HG02798 (cell line): ENCODE measurements at regions not wholly inside any gene's neighbourhood (a gene's known extent, or its start where the extent isn't known, plus 50 kb on each side); places are given as distances from the start of the nearest gene placed in this dataset.
"Not testable (repeated sequence)": the region's sequence is repeated elsewhere in the genome, so short reads cannot be mapped to it uniquely, and the experiment has no call there.

ENCODE experiments used
- ATAC-seq: cut with Tn5 transposase; IDR thresholded peaks from one replicate; pipeline ENCODE4 v1.9.1; 2021; ENCODE audit warnings: mild to moderate bottlenecking; ENCODE audit not compliant: unreplicated experiment, poor library complexity

DNA sequence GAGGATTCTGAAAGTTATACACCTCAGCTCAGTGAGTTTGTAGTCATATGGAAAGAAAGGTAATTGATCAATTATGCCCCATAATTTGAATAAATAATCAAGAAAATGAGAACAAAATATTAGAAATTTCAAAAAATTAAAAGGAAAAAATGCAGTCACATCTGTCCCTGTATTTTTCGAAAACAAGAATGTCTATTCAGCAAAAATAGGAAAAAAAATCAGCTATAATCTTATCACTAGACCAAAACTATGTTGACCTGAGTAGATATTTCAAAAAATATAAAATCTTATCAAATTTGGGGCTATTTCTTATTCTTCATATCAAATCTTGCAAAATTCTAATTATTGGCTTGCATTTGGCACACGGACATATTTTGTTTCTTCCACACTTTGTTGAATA is 501.2 kb upstream of the CNTN3 start:
- ATAC-seq: no peak

DNA sequence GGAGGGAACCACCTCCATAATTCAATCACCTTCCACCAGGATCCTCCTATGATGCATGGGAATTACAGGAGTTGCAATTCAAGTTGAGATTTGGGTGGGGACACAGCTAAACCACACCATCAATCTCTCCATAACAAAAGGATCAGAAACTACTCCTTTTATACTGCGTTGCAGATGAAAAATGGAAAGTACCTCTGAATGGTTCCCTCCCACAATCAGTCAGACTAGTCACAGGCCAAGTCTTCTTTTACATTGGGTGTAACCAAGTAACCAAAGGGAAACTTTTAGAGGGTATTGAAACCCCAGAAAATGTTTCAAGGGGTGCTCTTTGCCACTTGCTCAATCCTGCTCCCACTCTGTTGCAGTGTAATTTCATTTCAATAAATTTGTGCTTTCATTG is 504.3 kb upstream of the CNTN3 start:
- no peak for ATAC-seq

DNA sequence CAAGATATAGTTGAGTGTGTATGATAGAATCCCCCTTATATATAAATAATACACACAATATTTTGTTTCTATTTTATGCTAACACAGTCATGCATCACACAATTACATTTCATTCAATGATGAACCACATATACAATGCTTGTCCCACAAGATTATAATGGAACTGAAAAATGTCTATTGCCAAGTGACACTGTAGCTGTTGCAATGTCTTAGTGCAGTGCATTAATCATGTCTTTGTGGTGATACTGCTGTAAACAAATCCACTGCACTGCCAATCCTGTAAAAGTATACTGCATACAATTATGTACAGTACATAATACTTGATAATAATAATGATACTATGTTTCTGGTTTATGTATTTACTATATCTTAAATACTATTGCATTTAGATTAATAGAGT is 512.1 kb upstream of the CNTN3 start:
- ATAC-seq: no peak

DNA sequence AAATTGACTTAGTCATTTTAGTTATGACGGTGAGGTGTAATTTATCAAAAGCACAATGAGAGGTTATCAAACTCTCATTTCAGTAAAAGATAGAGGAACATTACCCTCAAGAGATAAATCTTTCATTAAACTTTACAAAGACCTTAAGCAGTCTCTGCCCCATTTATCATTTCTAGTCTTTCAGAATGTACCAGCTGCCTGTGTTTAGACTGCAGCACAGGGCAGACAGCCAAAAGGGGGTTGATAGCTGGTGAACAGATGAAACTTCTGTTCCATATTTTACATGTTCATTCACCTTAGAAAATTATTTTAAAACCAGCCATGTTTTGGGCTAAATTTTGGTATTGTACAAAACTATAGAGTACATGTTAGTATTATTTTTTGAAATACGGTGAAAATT is 514.6 kb upstream of the CNTN3 start:
- ATAC-seq: no peak

DNA sequence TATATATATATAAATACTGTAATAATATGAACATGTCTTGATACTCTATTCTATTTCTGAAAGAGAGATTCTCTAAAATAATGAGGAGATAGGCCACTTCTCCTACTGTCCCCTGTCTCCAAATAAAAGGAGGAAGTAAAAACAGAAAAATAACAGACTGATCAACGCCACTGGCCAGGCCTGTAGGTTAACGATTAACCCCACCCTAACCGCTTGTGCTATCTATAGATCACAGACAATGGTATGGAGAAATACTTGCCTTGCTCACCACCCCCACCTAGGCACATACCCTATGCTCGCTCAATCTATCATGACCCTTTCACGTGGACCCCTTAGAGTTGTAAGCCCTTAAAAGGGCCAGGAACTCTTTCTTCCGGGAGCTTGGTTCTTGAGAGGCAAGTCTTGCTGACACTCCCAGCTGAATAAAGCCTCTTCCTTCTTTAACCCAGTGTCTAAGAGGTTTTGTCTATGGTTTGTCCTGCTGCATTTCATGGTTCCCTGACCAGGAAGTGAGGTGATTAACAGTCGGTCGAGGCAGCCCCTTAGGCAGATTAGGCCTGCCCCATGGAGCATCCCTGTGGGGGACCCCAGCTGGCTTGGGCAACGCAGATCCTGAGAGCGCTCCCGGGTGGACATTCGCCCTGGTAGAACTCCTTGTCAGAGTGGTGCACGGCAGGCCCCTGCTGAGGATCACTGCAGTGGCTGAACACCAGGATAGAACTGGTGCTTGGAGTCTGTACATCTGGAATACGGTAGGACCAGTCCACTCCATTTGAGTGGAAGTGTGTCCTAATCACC is 521.8 kb upstream of the CNTN3 start:
- ATAC-seq: no peak

DNA sequence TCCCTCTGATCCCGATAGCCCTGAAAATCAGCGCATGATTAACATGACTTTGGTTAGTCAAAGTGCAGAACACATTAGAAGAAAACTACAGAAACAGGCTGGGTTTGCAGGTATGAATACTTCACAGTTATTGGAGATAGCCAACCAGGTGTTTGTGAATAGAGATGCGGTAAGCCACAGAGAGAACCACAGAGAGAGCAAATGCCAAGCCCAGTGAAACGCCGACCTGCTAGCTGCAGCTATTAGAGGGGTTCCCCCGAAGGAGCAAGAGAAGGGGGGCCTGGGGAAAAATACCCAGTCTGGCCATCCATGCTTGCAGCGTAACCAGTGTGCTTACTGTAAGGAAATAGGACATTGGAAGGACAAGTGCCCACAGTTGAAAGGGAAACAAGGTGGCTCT is 523.9 kb upstream of the CNTN3 start:
- ATAC-seq: no peak

DNA sequence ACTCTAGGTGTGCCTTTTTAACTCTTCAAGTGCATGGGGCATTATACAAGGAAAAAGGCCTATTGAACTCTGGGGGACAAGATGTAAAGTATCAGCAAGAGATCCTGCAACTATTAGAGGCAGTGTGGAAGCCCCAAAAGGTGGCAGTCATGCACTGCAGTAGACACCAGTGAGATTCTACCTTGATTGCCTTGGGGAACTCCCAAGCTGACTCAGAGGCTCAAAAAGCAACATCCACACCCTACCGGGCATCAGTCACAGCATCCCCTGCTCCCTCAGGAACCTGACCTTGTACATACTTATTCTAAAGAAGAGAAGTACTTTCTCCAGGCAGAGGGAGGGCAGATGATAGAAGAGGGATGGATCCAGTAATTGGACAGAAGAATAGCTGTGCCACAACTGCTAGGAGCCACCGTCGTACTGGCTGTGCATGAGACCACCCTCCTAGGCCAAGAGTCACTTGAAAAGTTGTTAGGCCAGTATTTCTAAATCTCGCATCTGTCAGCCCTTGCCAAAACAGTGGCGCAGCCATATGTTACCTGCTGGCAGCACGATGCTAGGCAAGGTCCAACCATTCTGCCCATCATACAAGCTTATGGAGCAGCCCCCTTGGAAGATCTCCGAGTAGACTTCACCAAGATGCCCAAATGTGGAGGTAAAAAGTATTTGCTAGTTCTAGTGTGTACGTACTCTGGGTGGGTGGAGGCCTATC is 523.1 kb upstream of the FRG2C start:
- peak; percentile 42 for ATAC-seq

DNA sequence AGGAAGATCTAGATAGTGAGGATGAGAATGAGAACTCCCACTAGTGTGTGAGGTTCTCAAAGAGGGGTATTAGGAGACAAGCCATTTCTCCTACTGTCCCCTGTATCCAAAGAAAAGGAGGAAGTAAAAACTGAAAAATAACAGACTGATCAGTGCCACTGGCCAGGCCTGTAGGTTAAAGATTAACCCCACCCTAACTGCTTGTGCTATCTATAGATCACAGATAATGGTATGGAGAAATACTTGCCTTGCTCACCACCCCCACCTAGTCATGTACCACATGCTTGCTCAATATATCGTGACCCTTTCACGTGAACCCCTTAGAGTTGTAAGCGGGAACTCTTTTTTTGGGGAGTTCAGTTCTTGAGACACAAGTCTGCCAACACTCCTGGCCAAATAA is 519.7 kb upstream of the FRG2C start:
- no peak for ATAC-seq

DNA sequence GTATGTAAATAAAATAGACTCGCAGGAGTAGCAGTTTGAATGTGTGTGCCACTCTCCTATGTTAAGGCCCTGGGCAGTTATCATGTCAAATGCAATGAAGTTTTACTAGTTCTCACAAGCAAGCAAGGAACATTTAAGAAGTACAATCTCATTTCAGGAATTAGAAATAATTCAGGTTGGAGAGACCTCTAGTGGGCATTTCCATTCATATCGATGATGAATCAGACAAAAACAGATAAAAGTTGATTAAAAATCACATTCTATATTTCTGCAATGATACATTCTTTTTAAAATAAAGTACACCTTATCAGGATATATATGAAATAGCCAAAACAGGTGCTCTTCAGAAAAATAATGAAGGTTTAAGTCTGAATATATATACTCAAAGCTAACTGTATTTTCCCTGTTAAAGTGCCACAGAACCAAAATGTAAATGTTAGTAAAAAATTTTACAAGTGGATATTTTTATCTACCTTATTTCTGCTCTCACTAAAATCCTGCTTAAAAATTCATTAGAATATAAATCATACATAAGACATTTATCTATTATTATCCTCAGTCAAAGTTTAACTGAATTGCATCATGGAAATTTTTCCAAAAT is 492.4 kb upstream of the FRG2C start:
- ATAC-seq: no peak

DNA sequence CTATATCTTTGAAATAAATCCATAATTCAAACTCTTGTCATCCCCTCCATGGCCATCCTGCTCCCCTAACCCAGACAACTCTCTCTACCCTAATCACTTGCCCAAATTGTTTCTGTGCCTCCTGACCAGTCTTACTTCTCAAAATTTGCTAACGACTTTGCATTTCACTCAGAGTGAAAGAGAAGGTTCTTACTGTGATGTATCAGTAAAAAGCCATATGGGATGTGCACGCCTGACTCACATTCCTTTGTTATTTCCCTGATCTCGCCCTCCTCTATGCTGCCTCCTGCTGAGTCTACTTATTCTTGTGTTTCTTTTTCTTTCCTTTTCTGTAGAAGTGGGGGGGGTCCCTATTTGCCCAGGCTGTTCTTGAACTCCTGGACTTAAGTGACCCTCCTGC is 487.2 kb upstream of the FRG2C start:
- ATAC-seq: peak; percentile 32

DNA sequence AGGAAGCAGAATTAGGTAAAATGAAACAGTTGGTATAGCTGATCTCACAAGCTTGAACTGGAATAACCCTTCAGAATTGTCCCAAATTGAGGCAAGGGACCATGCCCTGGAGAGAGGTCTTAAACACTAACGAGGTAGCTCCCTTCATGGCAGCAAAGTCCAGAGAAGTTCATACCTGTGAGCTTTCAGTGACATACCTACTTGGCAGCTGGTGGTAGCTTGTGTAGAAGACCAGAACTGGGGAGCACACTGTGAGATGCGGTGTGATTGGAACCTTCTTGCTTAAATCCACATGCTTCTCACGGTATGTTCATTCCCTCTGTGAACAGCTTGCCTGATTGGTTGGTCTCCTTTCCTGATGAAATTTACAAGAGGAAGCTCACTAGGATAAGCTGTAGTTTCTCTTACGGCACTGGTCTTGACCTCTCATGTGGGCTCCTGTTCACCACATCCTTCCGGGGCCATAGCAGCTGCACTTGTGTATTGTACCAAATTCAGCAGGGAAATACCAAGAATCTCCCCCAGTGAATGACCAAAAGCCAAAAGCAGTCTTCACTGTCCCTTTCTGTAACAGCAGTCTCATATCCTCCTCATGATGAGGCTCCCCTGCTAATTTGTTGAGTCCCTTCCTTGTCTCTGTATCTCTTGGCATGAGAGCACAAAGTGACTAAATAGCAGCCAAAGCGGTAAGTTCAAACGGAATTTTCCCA is 483.7 kb upstream of the FRG2C start:
- peak; percentile 71 for ATAC-seq

DNA sequence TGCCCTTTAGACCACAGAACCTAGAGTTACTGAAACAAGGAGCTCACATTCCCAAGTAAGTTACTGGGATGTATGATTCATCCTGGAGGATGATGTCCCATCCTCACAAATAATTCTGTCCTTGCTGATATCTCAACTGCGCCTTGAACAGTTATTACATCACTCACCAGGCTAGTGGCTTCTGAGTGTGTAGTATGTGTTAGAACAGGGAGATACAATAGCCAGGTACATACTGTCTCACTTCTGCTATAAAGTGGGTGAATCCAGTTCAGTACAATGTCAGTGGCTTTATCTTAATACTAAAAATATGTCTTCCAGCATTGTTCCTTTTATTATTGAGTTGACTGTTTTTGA is 483.2 kb upstream of the FRG2C start:
- ATAC-seq: peak; percentile 18

DNA sequence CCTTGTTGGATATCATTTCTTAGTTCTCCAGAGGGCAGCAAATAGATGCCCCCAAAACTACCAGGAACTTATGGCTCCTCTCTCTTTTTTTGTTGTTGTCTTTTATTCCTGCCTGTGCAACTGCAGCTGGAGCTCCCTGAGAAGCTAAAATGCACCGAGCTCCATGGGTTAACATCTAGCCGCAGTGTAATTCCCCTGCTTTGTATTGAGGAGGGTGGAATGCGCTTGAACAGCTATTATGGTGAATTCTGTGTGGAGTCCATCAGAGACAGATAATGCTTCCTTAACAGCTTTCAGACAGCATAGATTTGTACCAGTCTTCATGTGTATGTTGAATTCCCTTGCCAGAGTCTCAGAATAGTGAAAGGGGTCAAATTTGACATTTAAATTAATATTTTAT is 475.2 kb upstream of the FRG2C start:
- no peak for ATAC-seq

DNA sequence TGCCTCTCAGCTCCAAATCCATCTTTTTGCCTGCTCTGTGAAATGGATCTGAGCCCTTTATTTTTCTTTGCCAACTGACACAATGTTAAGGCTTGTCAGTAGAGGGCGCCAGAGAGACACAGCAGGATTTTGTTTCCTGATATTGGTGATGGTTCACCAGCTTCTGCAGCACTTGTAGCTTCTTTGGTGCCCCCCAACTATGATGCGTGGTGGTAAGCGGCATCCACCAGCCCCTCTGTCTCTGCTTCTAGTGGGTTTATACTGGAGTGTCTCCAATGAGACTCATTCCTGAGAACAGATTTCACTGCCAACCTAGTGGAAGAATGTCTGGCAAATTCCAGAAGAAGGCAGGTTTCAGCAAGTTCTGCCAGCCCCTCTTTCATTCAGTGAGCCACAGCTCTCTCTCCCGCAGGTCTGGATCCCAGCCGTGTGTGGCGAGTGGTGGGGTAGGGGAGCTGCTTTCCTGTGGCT is 471.9 kb upstream of the FRG2C start:
- peak; percentile 76 for ATAC-seq

DNA sequence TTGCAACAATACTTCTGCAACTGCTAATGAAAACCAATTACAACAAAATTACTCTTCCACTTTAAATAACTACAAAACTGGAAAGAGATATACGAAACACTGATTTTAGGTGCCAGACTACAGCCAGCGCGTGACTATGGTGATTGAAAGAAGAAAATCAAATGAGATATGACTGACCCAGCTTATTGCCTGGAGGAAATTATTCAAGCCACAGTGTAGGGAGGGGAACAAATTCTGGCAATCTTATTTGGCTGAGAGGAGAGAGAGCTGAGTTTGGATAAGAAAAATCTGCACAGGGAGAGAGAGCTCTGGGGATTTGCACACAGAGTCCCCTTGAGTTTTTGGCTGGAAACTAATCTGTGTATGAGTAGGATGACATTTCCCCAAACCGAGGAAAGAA is 470.3 kb upstream of the FRG2C start:
- no peak for ATAC-seq

DNA sequence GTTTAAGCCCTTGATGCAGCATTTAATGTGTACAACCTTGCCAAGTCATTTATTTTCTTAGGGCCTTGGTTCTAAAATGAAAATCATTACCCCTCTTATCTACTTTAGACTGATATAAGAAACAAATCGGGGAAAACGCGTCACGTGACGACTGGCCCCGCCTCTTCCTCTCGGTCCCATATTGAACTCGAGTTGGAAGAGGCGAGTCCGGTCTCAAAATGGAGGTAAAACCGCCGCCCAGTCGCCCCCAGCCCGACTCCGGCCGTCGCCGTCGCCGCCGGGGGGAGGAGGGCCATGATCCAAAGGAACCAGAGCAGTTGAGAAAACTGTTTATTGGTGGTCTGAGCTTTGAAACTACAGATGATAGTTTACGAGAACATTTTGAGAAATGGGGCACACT is 449.8 kb upstream of the FRG2C start:
- ATAC-seq: not testable (repeated sequence)

DNA sequence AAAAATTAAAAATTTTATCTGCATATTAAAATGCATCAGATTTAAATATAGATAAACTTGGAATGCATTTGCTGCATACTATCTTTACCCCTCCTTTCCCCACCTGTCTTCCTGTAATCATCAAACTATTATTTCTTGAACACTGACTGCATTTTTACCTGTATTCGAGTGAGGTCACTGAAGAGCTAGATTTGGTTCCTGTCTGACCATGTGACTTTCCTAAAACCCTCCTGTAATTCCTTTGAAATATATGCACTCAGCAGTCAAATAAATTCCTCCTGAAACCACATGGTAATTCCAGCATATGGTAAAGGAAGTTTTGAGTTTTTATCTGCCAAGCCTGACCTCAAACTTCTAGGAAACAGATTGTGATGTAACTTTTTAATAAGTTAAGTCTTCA is 445.6 kb upstream of the FRG2C start:
- no peak for ATAC-seq

DNA sequence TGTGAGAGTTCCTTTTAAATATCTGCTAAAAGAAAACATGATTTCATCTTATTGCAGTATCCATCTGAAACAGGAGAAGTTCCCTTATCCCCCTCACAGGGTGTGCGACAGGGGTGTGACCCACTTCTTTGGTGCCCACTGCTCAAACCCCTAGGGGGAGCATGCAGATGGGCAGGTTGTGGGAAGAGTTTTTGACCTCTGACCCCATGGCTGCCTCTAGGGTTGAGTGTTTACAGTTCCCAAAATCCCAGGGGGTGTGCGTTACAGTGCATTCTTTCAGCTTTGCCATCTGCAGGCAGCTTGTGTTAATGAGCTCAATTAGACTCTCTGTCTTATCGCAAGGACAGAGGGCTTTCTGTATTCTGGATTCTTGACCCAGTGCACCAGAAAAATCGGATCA is 443.2 kb upstream of the FRG2C start:
- ATAC-seq: no peak

DNA sequence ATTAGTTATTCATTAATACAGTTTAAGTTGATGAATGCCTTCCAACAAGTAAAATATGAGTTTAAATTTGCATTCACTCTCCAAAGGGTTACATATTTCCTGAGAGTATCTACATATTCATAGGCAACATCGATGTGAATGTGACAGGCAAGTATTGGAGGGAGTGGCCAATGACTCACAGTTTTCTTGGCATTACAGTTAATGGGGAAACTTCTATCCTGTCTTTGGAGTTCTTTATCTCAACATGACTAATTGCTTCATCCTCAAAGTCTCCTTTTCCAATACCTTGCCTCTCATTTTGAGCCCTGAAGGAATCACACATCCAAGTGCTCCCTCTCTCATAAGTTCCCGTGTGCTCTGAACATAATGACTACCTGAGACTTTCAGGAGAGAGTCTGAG is 439.7 kb upstream of the FRG2C start:
- ATAC-seq: no peak

DNA sequence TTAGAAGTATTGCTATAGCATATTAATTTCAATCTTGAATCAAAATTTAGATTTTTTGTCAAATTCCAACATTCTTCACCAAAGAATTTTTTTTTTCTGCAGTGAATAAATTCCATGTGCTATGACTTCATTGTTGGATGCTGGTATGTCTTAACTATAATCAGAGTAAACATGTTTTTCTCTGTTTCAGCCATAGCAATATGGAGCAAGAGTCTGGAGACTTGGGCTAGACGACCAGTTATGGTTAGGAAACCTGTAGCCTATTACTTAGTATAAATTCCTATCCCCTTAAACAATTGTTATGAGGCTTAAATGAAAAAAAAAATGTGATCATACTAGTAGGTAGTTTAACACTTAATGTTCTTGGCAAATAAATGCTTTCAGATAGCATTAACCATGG is 431.9 kb upstream of the FRG2C start:
- no peak for ATAC-seq

DNA sequence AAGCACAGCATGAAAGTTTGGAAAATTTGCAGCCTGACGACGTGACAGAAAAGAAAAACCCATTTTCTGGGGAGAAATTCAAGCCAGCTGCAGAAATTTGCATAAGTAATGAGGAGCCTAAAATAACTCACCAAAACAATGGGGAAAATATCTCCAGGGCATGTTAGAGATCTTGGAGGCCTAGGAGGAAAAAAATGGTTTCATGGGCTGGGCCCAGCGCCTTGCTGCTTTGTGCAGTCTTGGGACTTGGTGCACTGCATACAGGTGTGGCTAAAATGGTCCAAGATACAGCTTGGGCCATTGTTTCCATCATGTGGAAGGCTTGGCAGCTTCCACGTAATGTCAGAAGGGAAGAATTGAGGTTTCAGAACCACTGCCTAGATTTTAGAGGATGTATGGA is 428.5 kb upstream of the FRG2C start:
- ATAC-seq: no peak
